GM12873 (cell line): ENCODE measurements at regions not wholly inside any gene's neighbourhood (a gene's known extent, or its start where the extent isn't known, plus 50 kb on each side); places are given as distances from the start of the nearest gene placed in this dataset.

Experiments used
- CTCF ChIP-seq: IDR thresholded peaks from 2 replicates; pipeline ENCODE4 v1.5.1; 2012; ENCODE audit warnings: low read depth, mild to moderate bottlenecking, moderate library complexity, low read length, control low read depth; ENCODE audit not compliant: insufficient read depth; ENCODE audit errors: missing control alignments

DNA sequence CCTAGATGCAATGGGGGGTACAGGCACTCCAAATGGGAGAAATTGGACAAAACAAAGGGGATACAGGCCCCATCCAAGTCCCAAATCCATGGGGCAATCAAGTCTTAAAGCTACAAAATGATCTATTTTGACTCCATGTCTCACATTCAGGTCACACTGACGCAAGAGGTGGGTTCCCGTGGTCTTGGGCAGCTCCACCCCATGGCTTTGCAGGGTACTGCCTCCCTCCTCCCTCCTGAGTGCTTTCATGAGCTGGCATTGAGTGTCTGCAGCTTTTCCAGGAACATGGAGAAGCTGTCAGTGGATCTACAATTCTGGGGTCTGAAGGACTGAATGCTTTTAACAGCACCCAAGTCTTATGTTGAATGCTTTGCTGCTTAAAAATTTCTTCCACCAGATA is 274.5 kb upstream of the LRIG3 start:
- TF ChIP-seq CTCF = peak; percentile 18

GRCh38 chr12:59193476-59194050 is 273.3 kb upstream of the LRIG3 start:
- TF ChIP-seq CTCF = no peak

DNA sequence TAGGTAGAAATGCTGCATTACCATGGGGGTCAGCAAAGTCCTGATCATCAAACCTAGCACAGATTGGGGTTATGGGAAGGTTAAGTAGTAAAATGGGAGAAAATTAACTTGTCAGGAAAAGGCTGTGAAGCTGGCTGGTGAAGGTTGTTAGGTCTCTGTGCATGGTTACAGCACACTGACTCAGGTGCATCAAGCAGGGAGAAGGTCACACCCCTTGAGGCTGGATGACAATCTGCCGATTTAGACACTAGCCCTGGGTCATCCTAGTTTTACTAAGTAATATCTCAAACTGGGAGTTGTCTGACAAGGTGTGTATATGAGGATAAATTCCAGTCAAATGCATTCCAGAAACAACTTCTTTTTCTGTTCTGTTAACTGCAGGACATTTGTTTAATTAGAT is 271.1 kb upstream of the LRIG3 start:
- TF ChIP-seq CTCF = no peak

GRCh38 chr12:59186451-59186850 is 266.1 kb upstream of the LRIG3 start:
- TF ChIP-seq CTCF = no peak

- no peak for TF ChIP-seq CTCF
These were observed 265.0 kb upstream of the LRIG3 start for GRCh38 chr12:59185295-59185694.

DNA sequence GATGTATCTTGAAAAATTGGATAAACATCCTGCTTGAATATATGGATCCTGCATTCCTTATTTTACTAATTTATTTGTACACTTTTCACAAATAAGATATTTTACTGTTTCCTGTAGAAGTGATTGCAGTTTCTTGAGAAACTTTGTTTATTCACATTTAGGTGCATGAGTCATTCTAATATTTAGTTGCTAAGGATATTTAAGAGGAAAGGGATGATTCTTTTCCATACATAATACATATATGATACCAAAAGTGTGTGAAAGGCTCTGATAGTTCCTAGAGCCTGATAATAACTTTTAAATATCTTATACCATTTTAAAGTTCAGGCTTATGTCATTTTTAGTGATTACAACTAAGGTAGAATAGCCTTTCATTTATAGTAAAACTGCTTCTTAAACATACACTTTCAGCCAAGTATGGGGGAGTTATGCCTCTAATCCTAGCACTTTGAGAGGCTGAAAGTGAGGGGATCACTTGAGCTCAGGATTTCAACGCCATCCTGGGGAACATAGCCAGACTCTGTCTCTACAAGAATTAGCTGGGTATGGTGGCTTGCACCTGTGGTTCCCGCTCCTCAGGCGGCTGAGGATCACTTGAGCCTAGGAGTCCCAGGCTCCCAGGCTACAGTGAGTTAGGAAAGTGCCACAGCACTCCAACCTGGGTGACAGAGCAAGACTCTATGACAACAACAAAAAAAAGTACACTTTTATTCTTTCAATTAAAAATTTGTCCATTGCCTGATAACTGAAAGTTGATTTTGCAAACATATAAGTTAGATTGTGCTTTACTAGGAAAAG is 262.6 kb upstream of the LRIG3 start:
- TF ChIP-seq CTCF = no peak

DNA sequence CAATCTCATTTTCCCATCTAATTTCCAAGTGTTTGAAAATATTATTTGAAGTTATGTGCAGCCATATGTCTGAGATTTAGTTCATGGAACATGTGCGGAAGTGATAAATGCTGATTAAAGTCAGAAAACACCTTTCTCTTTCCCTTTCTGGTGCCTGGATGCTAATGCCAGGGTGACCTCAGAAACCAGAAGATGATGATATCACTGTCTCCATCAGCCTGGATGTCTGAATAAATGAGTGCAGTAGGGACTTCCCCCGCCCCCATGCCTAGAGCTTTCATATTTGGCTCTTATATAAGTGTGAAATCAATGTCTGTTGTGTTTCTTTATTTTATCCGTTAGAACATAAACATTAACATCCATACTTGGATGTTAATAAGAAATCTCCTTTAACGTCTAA is 261.9 kb upstream of the LRIG3 start:
- no peak for TF ChIP-seq CTCF
